ENCODE measurements at regions not wholly inside any gene's neighbourhood (a gene's known extent, or its start where the extent isn't known, plus 50 kb on each side); places are given as distances from the start of the nearest gene placed in this dataset.

DNA sequence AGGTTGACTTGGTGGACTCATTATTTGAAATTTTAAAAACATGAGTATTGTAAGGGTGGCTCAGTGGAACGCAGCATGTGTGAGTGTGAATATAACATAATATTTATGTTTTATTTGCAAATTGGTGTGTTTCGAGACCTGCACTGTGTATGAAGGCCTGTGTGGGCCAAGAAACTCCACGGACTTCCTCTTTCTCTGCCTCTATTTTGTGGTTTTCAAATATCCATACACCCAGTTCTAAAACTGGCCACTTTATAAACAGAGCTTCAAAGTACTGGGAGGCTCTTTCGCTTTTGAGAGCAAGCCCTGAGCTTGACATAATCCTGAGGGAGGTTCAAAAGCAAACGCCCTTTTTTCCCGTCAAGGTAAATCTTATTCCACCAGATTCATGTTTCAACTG is 187.7 kb downstream of the GPAT3 start:
- Histone ChIP-seq H3K4me3 (no peak overlapping the region), H3K27ac (no peak overlapping the region), H3K36me3 (no peaks in the 10 kb centered on the region), H3K4me1 (ENCODE audit: insufficient read depth) (no peaks in the 10 kb centered on the region), H3K27me3 (no peaks in the 10 kb centered on the region), H3K9me3 (no peaks in the 10 kb centered on the region)
- no peak for TF ChIP-seq EP300 (IDR thresholded peaks at IDR 0.05)
- no peak for TF ChIP-seq POLR2A (IDR thresholded peaks at IDR 0.05)
- TF ChIP-seq, protein P1, sequence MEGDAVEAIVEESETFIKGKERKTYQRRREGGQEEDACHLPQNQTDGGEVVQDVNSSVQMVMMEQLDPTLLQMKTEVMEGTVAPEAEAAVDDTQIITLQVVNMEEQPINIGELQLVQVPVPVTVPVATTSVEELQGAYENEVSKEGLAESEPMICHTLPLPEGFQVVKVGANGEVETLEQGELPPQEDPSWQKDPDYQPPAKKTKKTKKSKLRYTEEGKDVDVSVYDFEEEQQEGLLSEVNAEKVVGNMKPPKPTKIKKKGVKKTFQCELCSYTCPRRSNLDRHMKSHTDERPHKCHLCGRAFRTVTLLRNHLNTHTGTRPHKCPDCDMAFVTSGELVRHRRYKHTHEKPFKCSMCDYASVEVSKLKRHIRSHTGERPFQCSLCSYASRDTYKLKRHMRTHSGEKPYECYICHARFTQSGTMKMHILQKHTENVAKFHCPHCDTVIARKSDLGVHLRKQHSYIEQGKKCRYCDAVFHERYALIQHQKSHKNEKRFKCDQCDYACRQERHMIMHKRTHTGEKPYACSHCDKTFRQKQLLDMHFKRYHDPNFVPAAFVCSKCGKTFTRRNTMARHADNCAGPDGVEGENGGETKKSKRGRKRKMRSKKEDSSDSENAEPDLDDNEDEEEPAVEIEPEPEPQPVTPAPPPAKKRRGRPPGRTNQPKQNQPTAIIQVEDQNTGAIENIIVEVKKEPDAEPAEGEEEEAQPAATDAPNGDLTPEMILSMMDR (IDR thresholded peaks at IDR 0.05), result no peak
- intact Hi-C loops (cut with DNase I), result no loop called here
- no peak for DNase-seq
- WGBS, 3 donors, result 74 to 79% (median 74%) methylated on average over 6 of the region's 6 CpGs

DNA sequence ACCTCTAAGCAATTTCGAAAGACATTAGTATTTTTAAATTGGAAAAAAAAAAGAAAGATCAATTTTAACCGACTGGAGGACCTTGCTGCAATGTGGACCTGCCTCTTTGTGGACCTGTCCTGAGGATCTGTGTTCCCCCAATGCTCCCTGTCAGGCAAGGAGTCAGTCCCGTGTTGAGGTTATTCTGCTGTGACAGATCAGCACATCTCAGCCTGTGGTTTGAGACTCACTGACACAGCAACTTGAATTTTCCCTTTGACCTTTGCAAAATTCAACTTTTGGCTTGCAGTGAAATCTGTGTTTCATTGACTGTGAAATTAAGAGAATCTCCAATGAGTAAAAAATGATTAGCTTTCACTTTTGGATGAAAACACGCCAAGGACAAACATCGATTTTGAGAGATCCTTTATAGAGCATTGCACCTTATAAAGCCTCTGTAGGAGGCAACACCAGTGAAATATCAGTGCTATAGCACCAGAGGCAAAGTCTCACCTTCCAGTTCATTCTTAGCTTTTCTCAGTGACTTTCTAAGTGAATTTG is 186.9 kb downstream of the GPAT3 start:
- no peak overlapping the region for H3K4me3 ChIP-seq
- no peak for DNase-seq
- intact Hi-C loops (cut with DNase I), result no loop called here
- TF ChIP-seq EP300 (IDR thresholded peaks at IDR 0.05) (no peak), POLR2A (IDR thresholded peaks at IDR 0.05) (no peak)
- TF ChIP-seq, protein P1 (IDR thresholded peaks at IDR 0.05), result no peak
- H3K4me1 ChIP-seq (ENCODE audit: insufficient read depth), result no peaks in the 10 kb centered on the region
- no peaks in the 10 kb centered on the region for H3K27me3 ChIP-seq
- no peak overlapping the region for H3K27ac ChIP-seq
- H3K9me3 ChIP-seq, result no peaks in the 10 kb centered on the region
- 74 to 82% (median 79%) methylated on average over 5 of the region's 5 CpGs for WGBS, 3 donors
- H3K36me3 ChIP-seq, result no peaks in the 10 kb centered on the region

DNA sequence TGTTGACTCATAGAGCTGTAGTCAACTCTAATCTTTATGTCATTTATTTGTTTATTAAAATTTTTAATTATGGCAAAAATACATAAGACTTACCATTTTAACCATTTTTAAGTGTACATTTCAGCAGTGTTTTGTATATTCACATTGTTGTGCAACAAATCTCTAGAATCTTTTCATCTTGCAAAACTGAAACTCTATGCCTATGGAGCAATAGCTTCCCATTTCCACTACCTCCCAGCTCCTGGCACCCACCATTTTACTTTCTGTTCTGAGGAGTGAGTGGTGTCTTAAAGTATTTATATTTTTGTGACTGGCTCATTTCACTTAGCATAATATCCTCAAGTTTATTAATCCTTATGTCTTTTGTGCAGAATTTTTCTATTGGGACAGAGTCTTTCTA is 181.0 kb downstream of the GPAT3 start:
- intact Hi-C loops (cut with DNase I), result no loop called here
- Histone ChIP-seq H3K36me3 (no peaks in the 10 kb centered on the region), H3K27ac (no peak overlapping the region), H3K9me3 (no peaks in the 10 kb centered on the region), H3K27me3 (no peaks in the 10 kb centered on the region), H3K4me1 (ENCODE audit: insufficient read depth) (no peaks in the 10 kb centered on the region), H3K4me3 (no peak overlapping the region)
- no peak for DNase-seq
- TF ChIP-seq EP300 (IDR thresholded peaks at IDR 0.05), result no peak
- TF ChIP-seq, protein P1 (IDR thresholded peaks at IDR 0.05), result no peak
- TF ChIP-seq POLR2A (IDR thresholded peaks at IDR 0.05), result no peak

DNA sequence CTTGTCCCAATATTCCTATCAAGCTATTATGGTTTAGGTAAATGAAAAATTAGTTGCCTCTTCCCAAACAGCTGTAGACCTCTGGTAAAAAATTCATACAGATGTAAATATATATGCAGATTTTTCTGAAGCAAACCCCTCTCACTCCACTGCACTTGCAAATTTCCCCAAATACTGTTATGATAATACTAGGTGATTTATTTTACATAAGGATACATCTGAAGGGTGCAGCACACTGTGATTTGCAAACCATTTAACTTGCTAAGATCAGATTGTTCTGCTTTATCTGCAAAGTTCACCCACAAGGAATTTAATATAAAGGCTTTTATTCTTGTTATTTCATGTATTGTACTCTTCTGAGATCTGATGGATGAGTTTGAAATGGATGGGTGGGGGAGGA is 177.0 kb downstream of the GPAT3 start:
- Histone ChIP-seq H3K27ac (no peak overlapping the region), H3K4me1 (ENCODE audit: insufficient read depth) (no peaks in the 10 kb centered on the region), H3K27me3 (no peaks in the 10 kb centered on the region), H3K9me3 (no peaks in the 10 kb centered on the region), H3K4me3 (no peak overlapping the region), H3K36me3 (no peaks in the 10 kb centered on the region)
- intact Hi-C loops (cut with DNase I), result no loop called here
- no peak for TF ChIP-seq POLR2A (IDR thresholded peaks at IDR 0.05)
- TF ChIP-seq, protein P1 (IDR thresholded peaks at IDR 0.05), result no peak
- no peak for TF ChIP-seq EP300 (IDR thresholded peaks at IDR 0.05)
- DNase-seq, result no peak

DNA sequence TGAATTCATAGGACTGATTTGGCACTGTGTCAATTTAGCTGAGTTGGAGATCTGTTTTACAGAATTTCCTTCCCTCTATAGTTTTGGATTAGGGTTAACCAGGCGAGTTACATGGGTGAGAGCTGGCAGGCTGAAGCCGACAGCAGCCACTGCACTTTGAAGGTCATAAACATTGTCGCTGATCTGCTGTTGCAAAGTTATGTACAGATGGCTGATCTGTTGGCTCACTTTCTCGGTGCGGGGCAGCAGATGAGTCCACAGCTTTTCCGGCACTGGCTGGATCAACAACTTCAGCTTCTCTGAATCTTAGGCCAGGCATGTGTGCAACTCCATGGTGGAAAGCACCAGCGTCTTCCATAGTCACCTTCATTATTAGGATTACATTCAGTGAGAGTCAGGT is 173.7 kb downstream of the GPAT3 start:
- no peaks in the 10 kb centered on the region for H3K4me1 ChIP-seq (ENCODE audit: insufficient read depth)
- H3K4me3 ChIP-seq, result no peak overlapping the region
- no peaks in the 10 kb centered on the region for H3K9me3 ChIP-seq
- 62 to 79% (median 67%) methylated on average over 7 of the region's 7 CpGs for WGBS, 3 donors
- H3K36me3 ChIP-seq, result no peaks in the 10 kb centered on the region
- no peaks in the 10 kb centered on the region for H3K27me3 ChIP-seq
- no peak overlapping the region for H3K27ac ChIP-seq
- no peak for DNase-seq
- intact Hi-C loops (cut with DNase I), result no loop called here
- TF ChIP-seq POLR2A (IDR thresholded peaks at IDR 0.05) (no peak), EP300 (IDR thresholded peaks at IDR 0.05) (no peak)
- TF ChIP-seq, protein P1 (IDR thresholded peaks at IDR 0.05), result no peak
